Sigmoid colon (tissue), 3 donors: ENCODE measurements at regions not wholly inside any gene's neighbourhood (a gene's known extent, or its start where the extent isn't known, plus 50 kb on each side); places are given as distances from the start of the nearest gene placed in this dataset.

ENCODE experiments used
- CTCF ChIP-seq, 4 experiments: fragments of 450-650 bp in 3 of 4; fragments of 200-600 bp in 1 of 4; IDR thresholded peaks; one replicate each; pipeline ENCODE4 v1.5.1; 2016 to 2019; ENCODE audit warnings: antibody characterized with exemption in 4 of 4, mild to moderate bottlenecking in 3 of 4, moderate library complexity in 2 of 4
- POLR2A ChIP-seq, 2 donors: fragments of 450-650 bp; IDR thresholded peaks; one replicate each; pipeline ENCODE4 v1.6.1; 2016; ENCODE audit warnings: antibody characterized with exemption in 2 of 2, mild to moderate bottlenecking in 2 of 2, moderate library complexity in 2 of 2

- TF ChIP-seq CTCF (IDR thresholded peaks at IDR 0.05) (no peak), POLR2A (IDR thresholded peaks at IDR 0.05) (no peak)
Observed at GRCh38 chr13:44869167-44869566, 120.1 kb downstream of the NUFIP1 start.
